Endodermal cell (in vitro differentiated cells): ENCODE measurements at regions not wholly inside any gene's neighbourhood (a gene's known extent, or its start where the extent isn't known, plus 50 kb on each side); places are given as distances from the start of the nearest gene placed in this dataset.
A peak's percentile ranks its signal among the peaks of the same experiment; 100 is the strongest.

ENCODE experiments used
- DNase-seq: peaks from one replicate; pipeline ENCODE4 v3.0.0-alpha.2; 2017
- H3K27ac ChIP-seq: 2 replicates; pipeline ENCODE4 v1.5.1; 2013; ENCODE audit warnings: mild to moderate bottlenecking, low read depth, low read length, moderate library complexity
- H3K27me3 ChIP-seq: 2 replicates; pipeline ENCODE4 v1.6.1; 2013; ENCODE audit warnings: mild to moderate bottlenecking, low read length, moderate library complexity; ENCODE audit not compliant: insufficient read depth, control insufficient read depth, poor library complexity, severe bottlenecking
- H3K36me3 ChIP-seq: 2 replicates; pipeline ENCODE4 v1.7.0; 2013; ENCODE audit warnings: mild to moderate bottlenecking, low read length, moderate library complexity; ENCODE audit not compliant: control insufficient read depth, insufficient read depth
- H3K4me1 ChIP-seq: one replicate; pipeline ENCODE4 v1.7.0; 2013; ENCODE audit warnings: low read length; ENCODE audit not compliant: control insufficient read depth, insufficient read depth
- H3K4me3 ChIP-seq: 2 replicates; pipeline ENCODE4 v1.5.1; 2013; ENCODE audit warnings: mild to moderate bottlenecking, low read length, moderate library complexity
- H3K9ac ChIP-seq: 2 replicates; pipeline ENCODE4 v1.6.1; 2013; ENCODE audit warnings: mild to moderate bottlenecking, low read length, moderate library complexity; ENCODE audit not compliant: poor library complexity, severe bottlenecking; ENCODE audit errors: extremely low read depth
- H3K9me3 ChIP-seq: 2 replicates; pipeline ENCODE4 v1.6.1; 2013; ENCODE audit warnings: mild to moderate bottlenecking, low read length, moderate library complexity; ENCODE audit not compliant: control insufficient read depth
- H3K27ac Mint-ChIP-seq: 2 replicates; pipeline ENCODE4 v1.8.0; 2020; ENCODE audit warnings: mixed read lengths
- H3K27me3 Mint-ChIP-seq: 2 replicates; pipeline ENCODE4 v1.8.0; 2021; ENCODE audit warnings: mild to moderate bottlenecking, mixed read lengths; ENCODE audit not compliant: insufficient read depth
- H3K36me3 Mint-ChIP-seq: 2 replicates; pipeline ENCODE4 v1.8.0; 2020; ENCODE audit warnings: low read depth, mixed read lengths
- H3K4me1 Mint-ChIP-seq: 2 replicates; pipeline ENCODE4 v1.8.0; 2020; ENCODE audit warnings: mixed read lengths
- H3K4me3 Mint-ChIP-seq: 2 replicates; pipeline ENCODE4 v1.8.0; 2020; ENCODE audit warnings: mild to moderate bottlenecking, moderate library complexity, mixed read lengths
- H3K9me3 Mint-ChIP-seq: 2 replicates; pipeline ENCODE4 v1.8.0; 2020; ENCODE audit warnings: mild to moderate bottlenecking, mixed read lengths
- WGBS, 2 experiments: methylation state at CpG; one replicate each; pipeline versions ENCODE4 v1.1.5 to v1.1.7; 2013; ENCODE audit warnings: missing lambda C conversion rate in 2 of 2, mixed read lengths in 1 of 2; ENCODE audit not compliant: insufficient coverage in 1 of 2, insufficient read length in 1 of 2; 5-methylcytosine and 5-hydroxymethylcytosine counted together
- TF ChIP-seq, protein P1 (sequence below): fragments of 200-600 bp; sonication (generic); conservative IDR thresholded peaks from 2 replicates; pipeline ENCODE4 v1.5.0; 2021; ENCODE audit warnings: antibody characterized with exemption, mild to moderate bottlenecking

DNA sequence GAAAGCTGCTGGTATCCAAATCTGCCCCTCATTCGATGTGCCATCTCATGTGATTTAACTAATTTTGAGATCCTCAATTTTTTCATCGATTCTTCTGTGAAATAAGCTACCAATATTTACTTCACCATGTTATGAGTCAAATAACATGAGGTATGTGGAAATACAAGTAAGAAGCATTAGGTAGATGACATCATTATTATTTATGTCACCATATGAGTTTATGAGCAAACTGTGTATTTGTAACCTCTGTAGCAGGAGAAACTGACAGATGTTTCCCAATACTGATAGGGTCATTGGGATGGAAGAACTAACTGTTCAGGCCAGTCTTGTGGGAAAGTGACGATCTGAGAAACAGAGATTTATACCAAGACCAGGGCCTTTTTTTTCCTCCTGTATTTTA is 229.4 kb upstream of the GOT2 start:
- Mint-ChIP-seq H3K4me1 (peaks cover 14% of the 10 kb centered on the region), H3K27ac (no peak overlapping the region), H3K27me3 (no peaks in the 10 kb centered on the region), H3K9me3 (peaks cover 6% of the 10 kb centered on the region), H3K36me3 (no peaks in the 10 kb centered on the region), H3K4me3 (no peak overlapping the region)
- Histone ChIP-seq H3K27ac (no peak overlapping the region), H3K4me1 (no peaks in the 10 kb centered on the region), H3K4me3 (no peak overlapping the region), H3K9me3 (no peaks in the 10 kb centered on the region), H3K9ac (no peak overlapping the region), H3K36me3 (no peaks in the 10 kb centered on the region), H3K27me3 (no peaks in the 10 kb centered on the region)
- TF ChIP-seq, protein P1, sequence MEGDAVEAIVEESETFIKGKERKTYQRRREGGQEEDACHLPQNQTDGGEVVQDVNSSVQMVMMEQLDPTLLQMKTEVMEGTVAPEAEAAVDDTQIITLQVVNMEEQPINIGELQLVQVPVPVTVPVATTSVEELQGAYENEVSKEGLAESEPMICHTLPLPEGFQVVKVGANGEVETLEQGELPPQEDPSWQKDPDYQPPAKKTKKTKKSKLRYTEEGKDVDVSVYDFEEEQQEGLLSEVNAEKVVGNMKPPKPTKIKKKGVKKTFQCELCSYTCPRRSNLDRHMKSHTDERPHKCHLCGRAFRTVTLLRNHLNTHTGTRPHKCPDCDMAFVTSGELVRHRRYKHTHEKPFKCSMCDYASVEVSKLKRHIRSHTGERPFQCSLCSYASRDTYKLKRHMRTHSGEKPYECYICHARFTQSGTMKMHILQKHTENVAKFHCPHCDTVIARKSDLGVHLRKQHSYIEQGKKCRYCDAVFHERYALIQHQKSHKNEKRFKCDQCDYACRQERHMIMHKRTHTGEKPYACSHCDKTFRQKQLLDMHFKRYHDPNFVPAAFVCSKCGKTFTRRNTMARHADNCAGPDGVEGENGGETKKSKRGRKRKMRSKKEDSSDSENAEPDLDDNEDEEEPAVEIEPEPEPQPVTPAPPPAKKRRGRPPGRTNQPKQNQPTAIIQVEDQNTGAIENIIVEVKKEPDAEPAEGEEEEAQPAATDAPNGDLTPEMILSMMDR, result no peak
- WGBS, 2 experiments, result 50 to 87% methylated on average over 2 of the region's 3 CpGs
- no peak for DNase-seq

DNA sequence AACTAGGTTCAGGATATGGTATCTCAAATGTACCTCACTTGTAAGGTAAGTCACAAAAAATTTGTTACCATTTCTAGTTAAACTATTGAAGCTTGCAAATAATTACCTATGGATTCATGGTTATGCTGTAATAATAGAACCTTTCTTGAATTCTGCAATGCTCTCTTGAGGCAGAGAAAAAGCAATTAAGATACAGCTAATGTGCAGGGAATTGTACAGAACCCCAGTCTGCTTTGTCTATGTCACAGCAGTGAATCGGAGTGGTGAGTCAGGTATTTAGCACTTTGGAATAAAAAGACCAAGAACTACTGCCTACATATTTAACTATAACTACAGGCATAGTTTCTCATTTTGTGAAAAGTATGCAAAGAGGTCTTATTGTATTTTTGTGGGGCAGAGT is 228.7 kb upstream of the GOT2 start:
- DNase-seq, result no peak
- no peak overlapping the region for H3K4me3 Mint-ChIP-seq
- peaks cover 6% of the 10 kb centered on the region for H3K9me3 Mint-ChIP-seq
- H3K36me3 ChIP-seq, result no peaks in the 10 kb centered on the region
- no peaks in the 10 kb centered on the region for H3K4me1 ChIP-seq
- no peak overlapping the region for H3K27ac ChIP-seq
- no peaks in the 10 kb centered on the region for H3K27me3 Mint-ChIP-seq
- WGBS, 2 experiments, result no CpG with 5 or more reads among the region's 1 CpG
- H3K9me3 ChIP-seq, result no peaks in the 10 kb centered on the region
- no peak overlapping the region for H3K4me3 ChIP-seq
- no peak overlapping the region for H3K9ac ChIP-seq
- no peaks in the 10 kb centered on the region for H3K27me3 ChIP-seq
- H3K27ac Mint-ChIP-seq, result no peak overlapping the region
- H3K36me3 Mint-ChIP-seq, result no peaks in the 10 kb centered on the region
- TF ChIP-seq, protein P1, result no peak
- peaks cover 19% of the 10 kb centered on the region for H3K4me1 Mint-ChIP-seq

DNA sequence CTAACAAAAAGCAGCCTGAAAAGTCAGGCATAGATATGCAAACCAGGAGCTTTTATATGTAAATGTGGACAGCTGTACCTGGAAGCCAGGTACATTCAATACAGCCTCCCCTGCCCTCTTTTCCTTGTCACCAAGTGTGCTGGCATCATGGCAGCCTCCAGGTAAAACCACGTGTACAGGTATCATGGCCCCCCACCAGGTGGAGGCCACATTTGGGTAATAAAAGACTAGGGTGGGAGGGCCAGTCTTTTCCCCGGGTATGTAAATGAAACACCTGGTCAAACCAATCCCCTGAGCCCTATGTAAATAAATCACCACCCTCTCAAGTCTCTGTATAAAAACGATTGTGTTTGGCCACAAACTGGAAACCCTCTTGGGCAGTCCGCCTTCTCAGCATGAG is 226.4 kb upstream of the GOT2 start:
- no peak overlapping the region for H3K4me3 Mint-ChIP-seq
- peaks cover 16% of the 10 kb centered on the region for H3K4me1 Mint-ChIP-seq
- TF ChIP-seq, protein P1, result no peak
- Histone ChIP-seq H3K36me3 (no peaks in the 10 kb centered on the region), H3K9ac (no peak overlapping the region), H3K27me3 (no peaks in the 10 kb centered on the region), H3K4me1 (no peaks in the 10 kb centered on the region), H3K9me3 (no peaks in the 10 kb centered on the region), H3K27ac (no peak overlapping the region), H3K4me3 (no peak overlapping the region)
- H3K9me3 Mint-ChIP-seq, result peaks cover 6% of the 10 kb centered on the region
- H3K36me3 Mint-ChIP-seq, result no peaks in the 10 kb centered on the region
- no peaks in the 10 kb centered on the region for H3K27me3 Mint-ChIP-seq
- H3K27ac Mint-ChIP-seq, result no peak overlapping the region
- WGBS, 2 experiments, result 60 to 77% methylated on average over 1 to 4 of the region's 4 CpGs
- peak; percentile 50 for DNase-seq
